ENCODE measurements at regions not wholly inside any gene's neighbourhood (a gene's known extent, or its start where the extent isn't known, plus 50 kb on each side); places are given as distances from the start of the nearest gene placed in this dataset.

DNA sequence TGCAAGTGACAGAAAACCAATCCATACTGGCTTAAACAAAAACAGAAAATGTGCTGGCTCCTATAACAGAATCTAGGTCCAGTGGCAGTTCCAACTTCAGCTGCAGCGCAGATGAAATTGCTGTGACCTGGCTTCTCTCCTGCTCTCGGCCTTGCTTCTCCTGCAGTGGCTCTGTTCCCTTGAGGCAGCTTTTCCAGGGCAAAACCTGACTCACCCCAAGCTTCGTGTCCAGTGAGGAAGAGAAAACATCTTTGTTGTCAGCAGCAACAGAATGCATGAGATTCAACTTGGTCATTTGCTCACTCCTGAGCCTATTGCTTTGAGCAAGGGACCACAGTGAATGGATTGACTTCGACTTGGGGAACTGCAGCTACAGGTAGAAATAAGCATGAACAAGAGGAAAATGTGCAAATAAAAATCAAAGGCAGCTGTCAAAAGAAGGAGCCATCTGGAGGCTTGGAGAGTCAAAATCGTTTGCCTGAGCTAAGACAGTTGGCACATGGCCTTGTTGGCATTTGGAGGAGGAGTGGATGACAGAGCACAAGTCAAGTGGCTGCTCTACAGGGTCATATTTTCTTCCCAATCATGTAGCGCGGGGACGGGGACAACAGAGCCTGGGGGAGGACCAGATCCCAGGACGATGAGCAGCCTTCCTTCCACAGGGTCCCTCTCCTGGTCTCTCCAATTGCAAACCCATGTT is 523.4 kb downstream of the FGF9 start:
- TF ChIP-seq, protein P1, sequence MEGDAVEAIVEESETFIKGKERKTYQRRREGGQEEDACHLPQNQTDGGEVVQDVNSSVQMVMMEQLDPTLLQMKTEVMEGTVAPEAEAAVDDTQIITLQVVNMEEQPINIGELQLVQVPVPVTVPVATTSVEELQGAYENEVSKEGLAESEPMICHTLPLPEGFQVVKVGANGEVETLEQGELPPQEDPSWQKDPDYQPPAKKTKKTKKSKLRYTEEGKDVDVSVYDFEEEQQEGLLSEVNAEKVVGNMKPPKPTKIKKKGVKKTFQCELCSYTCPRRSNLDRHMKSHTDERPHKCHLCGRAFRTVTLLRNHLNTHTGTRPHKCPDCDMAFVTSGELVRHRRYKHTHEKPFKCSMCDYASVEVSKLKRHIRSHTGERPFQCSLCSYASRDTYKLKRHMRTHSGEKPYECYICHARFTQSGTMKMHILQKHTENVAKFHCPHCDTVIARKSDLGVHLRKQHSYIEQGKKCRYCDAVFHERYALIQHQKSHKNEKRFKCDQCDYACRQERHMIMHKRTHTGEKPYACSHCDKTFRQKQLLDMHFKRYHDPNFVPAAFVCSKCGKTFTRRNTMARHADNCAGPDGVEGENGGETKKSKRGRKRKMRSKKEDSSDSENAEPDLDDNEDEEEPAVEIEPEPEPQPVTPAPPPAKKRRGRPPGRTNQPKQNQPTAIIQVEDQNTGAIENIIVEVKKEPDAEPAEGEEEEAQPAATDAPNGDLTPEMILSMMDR (IDR thresholded peaks at IDR 0.05; ENCODE audit: low read depth, low read length), result no peak
- H3K4me3 ChIP-seq (ENCODE audit: low read depth, low read length), result no peak overlapping the region

DNA sequence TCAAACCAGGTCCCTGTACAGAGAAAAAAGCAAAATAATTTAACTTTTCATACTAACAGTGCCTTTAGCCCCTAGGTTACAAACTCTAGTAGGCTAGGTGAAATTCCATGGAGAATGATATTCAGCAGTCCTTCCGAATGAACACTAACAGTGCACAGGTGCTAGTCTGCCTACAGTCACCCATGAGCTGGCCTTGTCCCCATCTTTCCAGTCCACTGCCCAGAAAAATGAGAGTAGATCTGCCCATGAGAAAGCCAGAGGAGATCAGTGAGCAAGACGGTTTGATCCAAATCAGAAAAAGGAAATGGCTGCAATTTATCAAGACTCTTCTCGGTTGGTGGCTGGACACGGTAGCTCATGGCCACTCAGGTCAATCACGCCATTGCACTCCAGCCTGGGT is 524.9 kb downstream of the FGF9 start:
- TF ChIP-seq, protein P1 (IDR thresholded peaks at IDR 0.05; ENCODE audit: low read depth, low read length), result no peak

DNA sequence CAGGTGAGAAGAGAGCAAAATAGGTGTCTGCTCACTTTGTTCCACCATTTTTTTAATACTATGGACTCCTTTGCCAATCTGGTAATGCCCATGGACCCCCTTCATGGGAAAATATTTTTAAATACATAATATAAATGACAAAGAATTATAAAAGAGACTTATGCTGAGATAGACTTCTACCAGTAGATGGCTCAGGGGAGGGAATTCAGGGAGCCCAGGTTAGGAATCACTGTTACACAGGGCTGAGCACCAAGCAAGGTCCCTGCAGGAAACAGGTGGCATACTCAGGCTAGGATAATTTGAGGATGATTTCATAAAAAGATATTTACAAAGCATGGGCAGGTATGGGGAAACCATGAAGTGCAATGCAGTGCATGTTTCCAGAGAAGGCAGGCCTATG is 525.9 kb downstream of the FGF9 start:
- TF ChIP-seq, protein P1 (IDR thresholded peaks at IDR 0.05; ENCODE audit: low read depth, low read length), result no peak

More for the DNA sequence above, 524.9 kb downstream of the FGF9 start:
- H3K4me3 ChIP-seq (ENCODE audit: low read depth, low read length), result no peak overlapping the region

DNA sequence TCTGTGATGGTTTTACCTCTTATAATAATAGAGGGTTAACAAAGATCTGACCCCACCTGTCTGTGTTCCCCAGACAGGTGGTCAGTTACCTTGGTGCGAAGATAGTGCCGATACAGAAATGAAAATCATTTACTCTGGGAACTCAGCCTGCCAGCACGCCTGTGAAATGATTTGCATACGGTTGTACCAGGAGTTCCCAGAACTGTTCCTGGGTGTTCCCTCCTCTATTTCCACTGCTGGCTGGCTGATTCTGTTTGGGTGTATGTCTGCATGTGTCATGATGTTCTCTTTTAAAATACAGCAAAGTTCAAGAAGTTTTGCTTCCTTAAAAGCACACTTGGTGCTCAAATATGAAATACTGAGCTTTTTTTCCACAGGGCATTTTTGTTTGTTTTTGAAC is 527.1 kb downstream of the FGF9 start:
- TF ChIP-seq, protein P1 (IDR thresholded peaks at IDR 0.05; ENCODE audit: low read depth, low read length), result no peak

More for the DNA sequence above, 525.9 kb downstream of the FGF9 start:
- no peak overlapping the region for H3K4me3 ChIP-seq (ENCODE audit: low read depth, low read length)

DNA sequence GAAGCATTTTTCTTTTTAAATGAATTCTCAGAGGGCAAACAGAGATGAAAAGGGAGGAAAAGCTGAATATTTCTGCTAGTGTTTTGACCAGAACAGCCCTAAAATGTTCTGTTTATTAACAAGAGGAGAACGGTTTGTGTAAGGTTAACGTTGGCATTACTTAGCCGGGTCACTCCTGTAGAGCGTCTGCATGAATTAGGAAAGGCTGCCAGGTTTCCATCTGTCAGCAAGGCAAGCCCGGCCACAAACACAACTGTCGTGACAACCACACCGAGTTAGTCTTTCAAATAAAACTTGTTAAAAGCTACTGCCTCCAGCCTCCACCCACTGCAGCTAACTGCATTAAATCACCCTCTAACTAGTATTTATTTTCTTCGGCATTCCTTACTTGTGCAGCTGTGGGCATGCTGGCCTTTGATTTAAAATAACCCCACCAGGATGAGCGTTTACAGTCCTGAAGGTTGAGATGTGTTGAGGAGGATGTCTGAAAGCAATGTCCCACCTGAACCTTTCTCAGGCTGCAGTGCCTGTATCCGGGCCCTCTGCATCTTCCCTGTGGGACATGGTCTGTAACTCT is 527.9 kb downstream of the FGF9 start:
- no peak overlapping the region for H3K4me3 ChIP-seq (ENCODE audit: low read depth, low read length)
- TF ChIP-seq, protein P1 (IDR thresholded peaks at IDR 0.05; ENCODE audit: low read depth, low read length), result no peak

More for the DNA sequence above, 527.1 kb downstream of the FGF9 start:
- no peak overlapping the region for H3K4me3 ChIP-seq (ENCODE audit: low read depth, low read length)

DNA sequence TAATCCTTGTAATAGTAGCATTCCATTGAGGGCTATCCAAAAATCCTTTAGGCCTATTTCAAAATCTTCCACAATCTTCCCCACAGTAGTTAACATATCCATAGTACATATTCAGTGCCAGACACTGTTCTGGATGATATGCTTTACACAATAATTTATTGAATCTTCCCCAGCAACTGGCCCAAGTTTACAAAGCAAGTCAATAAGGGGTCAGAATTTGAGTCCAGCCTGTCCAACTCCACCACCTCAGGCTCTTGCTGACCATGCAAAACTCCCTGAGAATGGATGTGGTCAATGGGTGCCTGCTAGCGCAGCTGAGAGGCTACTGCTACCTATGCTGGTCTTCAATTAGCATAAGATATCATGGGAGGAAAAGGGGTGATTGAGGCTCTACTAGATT is 529.6 kb downstream of the FGF9 start:
- TF ChIP-seq, protein P1 (IDR thresholded peaks at IDR 0.05; ENCODE audit: low read depth, low read length), result no peak
- no peak overlapping the region for H3K4me3 ChIP-seq (ENCODE audit: low read depth, low read length)

DNA sequence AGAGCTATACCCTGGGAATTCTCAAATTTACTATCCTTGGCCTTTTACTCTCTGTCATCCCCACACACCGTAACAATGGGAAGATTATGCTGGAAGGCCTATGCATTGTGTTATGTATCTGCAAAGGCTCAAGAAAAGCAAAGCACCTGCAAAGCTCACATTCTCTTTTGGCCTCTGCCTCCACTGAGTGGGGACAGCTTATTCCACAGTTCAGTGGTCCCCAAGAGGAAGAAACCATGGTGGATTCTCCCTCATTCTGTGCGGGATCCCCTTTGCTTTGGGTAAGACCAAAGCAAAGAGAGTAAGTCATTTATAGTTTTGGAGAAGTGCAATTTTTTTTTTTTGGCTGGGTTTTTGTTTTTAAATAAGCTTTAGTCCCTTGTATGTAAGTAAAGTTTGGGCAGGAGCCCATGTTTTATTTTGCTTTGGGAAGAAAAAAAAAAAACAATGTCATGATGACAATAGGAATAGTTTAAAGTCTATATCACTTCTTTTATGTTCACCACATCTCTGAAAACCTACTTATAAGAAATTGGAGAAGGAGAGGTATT is 530.6 kb downstream of the FGF9 start:
- TF ChIP-seq, protein P1 (IDR thresholded peaks at IDR 0.05; ENCODE audit: low read depth, low read length), result no peak
- no peak overlapping the region for H3K4me3 ChIP-seq (ENCODE audit: low read depth, low read length)

Measured in WI38 (cell line).